ENCODE measurements at regions not wholly inside any gene's neighbourhood (a gene's known extent, or its start where the extent isn't known, plus 50 kb on each side); places are given as distances from the start of the nearest gene placed in this dataset.

GRCh38 chr4:100284129-100284880 lies 94.0 kb upstream of the DDIT4L start:
- no peak overlapping the region for H3K4me3 ChIP-seq (ENCODE audit: low read length)
- peak; percentile 38 for DNase-seq (ENCODE audit: low read depth)
- TF ChIP-seq CTCF (IDR thresholded peaks at IDR 0.05; ENCODE audit: insufficient read depth, low read depth, low read length, missing control alignments): no peak

GRCh38 chr4:100280807-100281206 lies 90.5 kb upstream of the DDIT4L start:
- no peak for DNase-seq (ENCODE audit: low read depth)
- H3K4me3 ChIP-seq (ENCODE audit: low read length): no peak overlapping the region
- TF ChIP-seq CTCF (IDR thresholded peaks at IDR 0.05; ENCODE audit: insufficient read depth, low read depth, low read length, missing control alignments): no peak

- H3K4me3 ChIP-seq (ENCODE audit: low read length): no peak overlapping the region
- TF ChIP-seq CTCF (IDR thresholded peaks at IDR 0.05; ENCODE audit: insufficient read depth, low read depth, low read length, missing control alignments): no peak
- peak; percentile 34 for DNase-seq (ENCODE audit: low read depth)
These were observed 88.3 kb upstream of the DDIT4L start for GRCh38 chr4:100278567-100278966.

GRCh38 chr4:100269446-100269845 lies 79.2 kb upstream of the DDIT4L start:
- H3K4me3 ChIP-seq (ENCODE audit: low read length): no peak overlapping the region
- no peak for DNase-seq (ENCODE audit: low read depth)
- no peak for TF ChIP-seq CTCF (IDR thresholded peaks at IDR 0.05; ENCODE audit: insufficient read depth, low read depth, low read length, missing control alignments)

- no peak for DNase-seq (ENCODE audit: low read depth)
- no peak for TF ChIP-seq CTCF (IDR thresholded peaks at IDR 0.05; ENCODE audit: insufficient read depth, low read depth, low read length, missing control alignments)
- no peak overlapping the region for H3K4me3 ChIP-seq (ENCODE audit: low read length)
These were observed 78.5 kb upstream of the DDIT4L start for GRCh38 chr4:100268789-100269188.

- no peak for DNase-seq (ENCODE audit: low read depth)
- no peak overlapping the region for H3K4me3 ChIP-seq (ENCODE audit: low read length)
- TF ChIP-seq CTCF (IDR thresholded peaks at IDR 0.05; ENCODE audit: insufficient read depth, low read depth, low read length, missing control alignments): no peak
These were observed 71.1 kb upstream of the DDIT4L start for GRCh38 chr4:100261346-100261745.

GRCh38 chr4:100258675-100259074 lies 68.4 kb upstream of the DDIT4L start:
- H3K4me3 ChIP-seq (ENCODE audit: low read length): no peak overlapping the region
- no peak for DNase-seq (ENCODE audit: low read depth)
- no peak for TF ChIP-seq CTCF (IDR thresholded peaks at IDR 0.05; ENCODE audit: insufficient read depth, low read depth, low read length, missing control alignments)

Measured in epithelial cell of esophagus (primary cell).